Natural killer cell treated with Interleukin-12 subunit alpha and Interleukin-12 subunit beta and Interleukin-15 and Interleukin-18, amount 100 ng/mL, for 72 hours (primary cell): ENCODE measurements at regions not wholly inside any gene's neighbourhood (a gene's known extent, or its start where the extent isn't known, plus 50 kb on each side); places are given as distances from the start of the nearest gene placed in this dataset.

Experiments
- ATAC-seq, 2 donors: fragments of 150-1000 bp; cut with Tn5 transposase in 1 of 2; sonication (Bioruptor Pico), chemical (Tn5 transposase) in 1 of 2; 2 replicates each; pipeline ENCODE4 v1.10.0; 2021
- DNase-seq: peaks from one replicate; pipeline ENCODE4 v3.0.0; 2022; ENCODE audit warnings: low spot score
- H3K27ac Mint-ChIP-seq, 2 donors: 1 replicate in 1 of 2; 2 replicates in 1 of 2; pipeline ENCODE4 v1.8.0; 2022; ENCODE audit warnings: mixed read lengths in 2 of 2, mild to moderate bottlenecking in 1 of 2, moderate library complexity in 1 of 2
- H3K27me3 Mint-ChIP-seq, 2 donors: 1 replicate in 1 of 2; 2 replicates in 1 of 2; pipeline ENCODE4 v1.8.0; 2022; ENCODE audit warnings: mixed read lengths in 2 of 2
- H3K36me3 Mint-ChIP-seq: one replicate; pipeline ENCODE4 v1.8.0; 2022; ENCODE audit warnings: mixed read lengths
- H3K4me1 Mint-ChIP-seq, 2 donors: 1 replicate in 1 of 2; 2 replicates in 1 of 2; pipeline ENCODE4 v1.8.0; 2022; ENCODE audit warnings: low read depth in 2 of 2, mixed read lengths in 2 of 2, mild to moderate bottlenecking in 1 of 2
- H3K4me3 Mint-ChIP-seq: one replicate; pipeline ENCODE4 v1.8.0; 2022; ENCODE audit warnings: mixed read lengths
- H3K9me3 Mint-ChIP-seq: 2 replicates; pipeline ENCODE4 v1.8.0; 2022; ENCODE audit warnings: mixed read lengths

GRCh38 chr18:48488388-48488850 lies 50.4 kb upstream of the CTIF start:
- Mint-ChIP-seq H3K36me3 (no peaks in the 10 kb centered on the region), H3K4me3 (no peak overlapping the region), H3K27ac (no peak overlapping the region), H3K9me3 (no peaks in the 10 kb centered on the region), H3K27me3 (peaks cover 17 to 35% of the 10 kb centered on the region in 2 donors), H3K4me1 (no peaks in the 10 kb centered on the region)
- DNase-seq = no peak
- peak in 1 of 2 donors; percentile 51 for ATAC-seq

DNA sequence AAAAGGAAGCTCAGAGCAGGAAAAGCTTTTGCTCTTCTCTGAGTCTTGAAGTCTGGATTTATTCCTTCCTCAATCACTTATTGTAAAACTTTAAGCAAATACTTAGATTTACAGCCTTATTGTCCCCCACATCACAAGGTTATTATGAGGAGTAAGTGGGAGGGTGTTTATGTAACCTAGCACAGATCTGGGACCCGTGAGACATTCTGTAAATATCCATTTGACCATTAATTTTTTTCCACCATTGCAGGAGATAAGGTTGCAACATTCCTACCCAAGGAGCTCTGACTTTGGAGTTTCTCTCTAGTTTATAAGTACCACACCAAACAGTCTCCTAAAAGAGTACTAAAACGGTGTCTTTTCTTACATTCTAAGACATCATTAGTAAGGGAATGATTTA lies 52.1 kb upstream of the CTIF start:
- DNase-seq (no peak), ATAC-seq (no peak)
- H3K36me3 Mint-ChIP-seq = no peaks in the 10 kb centered on the region
- H3K4me1 Mint-ChIP-seq = no peaks in the 10 kb centered on the region
- H3K27ac Mint-ChIP-seq = no peak overlapping the region
- H3K27me3 Mint-ChIP-seq = peaks cover 12 to 26% of the 10 kb centered on the region in 2 donors
- no peak overlapping the region for H3K4me3 Mint-ChIP-seq
- no peaks in the 10 kb centered on the region for H3K9me3 Mint-ChIP-seq

- no peak overlapping the region for H3K27ac Mint-ChIP-seq
- DNase-seq = no peak
- no peaks in the 10 kb centered on the region for H3K9me3 Mint-ChIP-seq
Observed at GRCh38 chr18:48485828-48486405, 52.9 kb upstream of the CTIF start.

GRCh38 chr18:48481092-48481491 lies 57.7 kb upstream of the CTIF start:
- Mint-ChIP-seq H3K4me1 (no peaks in the 10 kb centered on the region), H3K27me3 (peaks cover 18 to 50% of the 10 kb centered on the region in 2 donors), H3K36me3 (no peaks in the 10 kb centered on the region), H3K9me3 (no peaks in the 10 kb centered on the region), H3K4me3 (no peak overlapping the region), H3K27ac (no peak overlapping the region)
- no peak for ATAC-seq
- DNase-seq = no peak

More at GRCh38 chr18:48485828-48486405, 52.9 kb upstream of the CTIF start:
- no peaks in the 10 kb centered on the region for H3K36me3 Mint-ChIP-seq
- no peak overlapping the region for H3K4me3 Mint-ChIP-seq
- no peaks in the 10 kb centered on the region for H3K4me1 Mint-ChIP-seq
- peaks cover 12 to 30% of the 10 kb centered on the region in 2 donors for H3K27me3 Mint-ChIP-seq
- no peak for ATAC-seq

DNA sequence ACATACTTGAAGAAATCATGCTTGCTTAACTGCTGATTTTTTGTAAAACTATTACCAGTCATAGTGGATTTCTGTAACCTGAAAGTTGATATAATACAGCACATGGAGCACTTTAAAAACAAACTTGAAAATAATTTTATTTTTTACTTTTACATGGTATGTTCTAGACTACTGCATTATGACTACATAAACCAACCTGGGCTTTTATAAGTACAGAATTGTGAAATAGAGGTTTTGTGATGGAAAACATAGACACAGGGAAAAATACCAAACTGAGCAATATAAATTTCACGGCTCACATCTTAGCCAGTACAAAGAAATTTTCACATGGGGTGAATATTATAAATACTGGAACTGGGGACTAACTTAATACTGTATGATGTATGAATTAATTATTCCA lies 59.3 kb upstream of the CTIF start:
- no peak overlapping the region for H3K4me3 Mint-ChIP-seq
- no peak overlapping the region for H3K27ac Mint-ChIP-seq
- no peaks in the 10 kb centered on the region for H3K36me3 Mint-ChIP-seq
- no peak for ATAC-seq
- no peaks in the 10 kb centered on the region for H3K4me1 Mint-ChIP-seq
- no peak for DNase-seq
- H3K9me3 Mint-ChIP-seq = no peaks in the 10 kb centered on the region
- peaks cover 15 to 39% of the 10 kb centered on the region in 2 donors for H3K27me3 Mint-ChIP-seq

DNA sequence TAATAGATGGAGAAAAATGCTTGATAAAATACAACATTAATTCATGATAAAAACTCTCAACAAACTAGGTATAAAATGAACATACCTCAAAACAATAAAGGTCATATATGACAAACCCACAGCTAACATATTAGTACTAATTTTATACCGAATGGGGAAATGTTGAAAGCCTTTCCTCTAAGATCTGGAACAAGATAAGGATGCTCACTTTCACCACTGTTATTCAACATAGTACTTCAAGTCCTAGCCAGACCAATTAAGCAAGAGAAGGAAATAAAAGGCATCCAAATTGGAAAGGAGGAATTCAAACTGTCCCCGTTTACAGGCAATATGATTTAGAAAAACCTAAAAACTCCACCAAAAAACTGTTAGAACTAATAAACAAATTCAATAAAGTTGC lies 61.5 kb upstream of the CTIF start:
- Mint-ChIP-seq H3K9me3 (no peaks in the 10 kb centered on the region), H3K4me1 (no peaks in the 10 kb centered on the region), H3K36me3 (no peaks in the 10 kb centered on the region), H3K4me3 (no peak overlapping the region), H3K27me3 (peaks cover 25 to 53% of the 10 kb centered on the region in 2 donors), H3K27ac (no peak overlapping the region)
- DNase-seq (no peak), ATAC-seq (no peak)

GRCh38 chr18:48476550-48476917 lies 62.3 kb upstream of the CTIF start:
- Mint-ChIP-seq H3K9me3 (no peaks in the 10 kb centered on the region), H3K4me3 (no peak overlapping the region), H3K27me3 (peaks cover 26 to 54% of the 10 kb centered on the region in 2 donors), H3K27ac (no peak overlapping the region), H3K4me1 (no peaks in the 10 kb centered on the region), H3K36me3 (no peaks in the 10 kb centered on the region)
- DNase-seq = no peak
- no peak for ATAC-seq

GRCh38 chr18:48475635-48476549 lies 62.9 kb upstream of the CTIF start:
- H3K27me3 Mint-ChIP-seq = peaks cover 31 to 47% of the 10 kb centered on the region in 2 donors
- no peaks in the 10 kb centered on the region for H3K4me1 Mint-ChIP-seq
- H3K27ac Mint-ChIP-seq = no peak overlapping the region
- no peaks in the 10 kb centered on the region for H3K9me3 Mint-ChIP-seq
- DNase-seq (no peak), ATAC-seq (peak; percentile 32 to 60)
- no peaks in the 10 kb centered on the region for H3K36me3 Mint-ChIP-seq
- H3K4me3 Mint-ChIP-seq = no peak overlapping the region

GRCh38 chr18:48473816-48474215 lies 64.6 kb upstream of the ZBTB7C start:
- Mint-ChIP-seq H3K27me3 (peaks cover 26 to 36% of the 10 kb centered on the region in 2 donors), H3K9me3 (no peaks in the 10 kb centered on the region), H3K36me3 (no peaks in the 10 kb centered on the region), H3K4me3 (no peak overlapping the region), H3K27ac (no peak overlapping the region), H3K4me1 (peaks cover 0 to 4% of the 10 kb centered on the region in 2 donors)
- DNase-seq (no peak), ATAC-seq (no peak)

DNA sequence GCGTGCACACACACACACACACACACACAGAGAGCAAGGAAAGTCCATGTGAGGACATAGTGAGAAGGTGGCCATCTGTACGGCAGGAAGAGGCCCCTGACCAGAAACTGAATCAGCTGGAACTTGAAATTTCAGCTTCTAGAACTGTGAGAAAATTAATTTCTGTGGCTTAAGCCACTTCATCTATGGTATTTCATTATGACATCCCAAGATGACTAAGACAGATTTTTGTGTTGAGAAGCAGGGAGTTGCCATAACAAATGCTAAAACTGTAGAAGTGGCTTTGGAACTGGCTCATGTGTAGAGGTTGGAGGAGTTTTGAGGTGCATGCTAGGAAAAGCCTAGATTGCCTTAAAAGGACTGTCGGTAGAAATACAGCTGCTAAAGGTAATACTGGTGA lies 63.4 kb upstream of the ZBTB7C start:
- no peak overlapping the region for H3K27ac Mint-ChIP-seq
- H3K4me3 Mint-ChIP-seq = no peak overlapping the region
- H3K9me3 Mint-ChIP-seq = no peaks in the 10 kb centered on the region
- peaks cover 0 to 4% of the 10 kb centered on the region in 2 donors for H3K4me1 Mint-ChIP-seq
- peaks cover 25% of the 10 kb centered on the region in 2 donors for H3K27me3 Mint-ChIP-seq
- H3K36me3 Mint-ChIP-seq = no peaks in the 10 kb centered on the region
- peak in 1 of 2 donors; percentile 20 for ATAC-seq
- no peak for DNase-seq

GRCh38 chr18:48470484-48471180 lies 61.4 kb upstream of the ZBTB7C start:
- no peak overlapping the region for H3K27ac Mint-ChIP-seq
- ATAC-seq = no peak
- peaks cover 0 to 4% of the 10 kb centered on the region in 2 donors for H3K4me1 Mint-ChIP-seq
- no peak overlapping the region for H3K4me3 Mint-ChIP-seq
- H3K9me3 Mint-ChIP-seq = no peaks in the 10 kb centered on the region
- H3K27me3 Mint-ChIP-seq = peaks cover 21 to 27% of the 10 kb centered on the region in 2 donors
- no peak for DNase-seq
- H3K36me3 Mint-ChIP-seq = no peaks in the 10 kb centered on the region

- Mint-ChIP-seq H3K4me1 (peaks cover 0 to 4% of the 10 kb centered on the region in 2 donors), H3K9me3 (no peaks in the 10 kb centered on the region), H3K4me3 (no peak overlapping the region), H3K36me3 (no peaks in the 10 kb centered on the region), H3K27ac (no peak overlapping the region), H3K27me3 (peaks cover 29 to 33% of the 10 kb centered on the region in 2 donors)
- ATAC-seq = no peak
- DNase-seq = no peak
Observed at GRCh38 chr18:48468151-48468550, 59.0 kb upstream of the ZBTB7C start.

GRCh38 chr18:48467231-48467630 lies 58.0 kb upstream of the ZBTB7C start:
- no peaks in the 10 kb centered on the region for H3K9me3 Mint-ChIP-seq
- DNase-seq = no peak
- no peak overlapping the region for H3K4me3 Mint-ChIP-seq
- no peak overlapping the region for H3K27ac Mint-ChIP-seq
- no peaks in the 10 kb centered on the region for H3K36me3 Mint-ChIP-seq
- peaks cover 28 to 29% of the 10 kb centered on the region in 2 donors for H3K27me3 Mint-ChIP-seq
- H3K4me1 Mint-ChIP-seq = peaks cover 0 to 4% of the 10 kb centered on the region in 2 donors
- ATAC-seq = no peak

DNA sequence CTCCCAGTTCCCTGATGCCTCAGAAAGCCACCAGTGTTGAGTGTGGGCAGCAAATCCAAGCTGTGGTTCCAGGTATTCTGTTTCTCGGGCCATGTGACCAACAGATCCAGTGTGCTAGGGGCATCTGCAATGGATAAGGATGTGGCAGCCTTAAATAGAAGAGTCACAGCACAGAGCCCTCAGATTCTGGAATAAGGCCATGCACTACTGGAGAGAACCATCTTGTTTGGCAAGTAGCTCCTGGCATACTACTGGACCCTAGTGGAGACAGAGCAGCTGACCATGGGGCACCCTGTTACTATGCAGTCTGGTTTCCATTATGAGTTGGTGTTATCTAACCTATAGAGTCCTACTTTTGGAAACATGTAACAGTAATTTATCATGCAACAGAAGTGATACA lies 53.3 kb upstream of the ZBTB7C start:
- Mint-ChIP-seq H3K9me3 (no peaks in the 10 kb centered on the region), H3K27me3 (peaks cover 18 to 43% of the 10 kb centered on the region in 2 donors), H3K27ac (no peak overlapping the region), H3K4me3 (no peak overlapping the region), H3K36me3 (no peaks in the 10 kb centered on the region), H3K4me1 (no peaks in the 10 kb centered on the region)
- DNase-seq = no peak
- ATAC-seq = no peak
